ENCODE measurements at regions not wholly inside any gene's neighbourhood (a gene's known extent, or its start where the extent isn't known, plus 50 kb on each side); places are given as distances from the start of the nearest gene placed in this dataset.

DNA sequence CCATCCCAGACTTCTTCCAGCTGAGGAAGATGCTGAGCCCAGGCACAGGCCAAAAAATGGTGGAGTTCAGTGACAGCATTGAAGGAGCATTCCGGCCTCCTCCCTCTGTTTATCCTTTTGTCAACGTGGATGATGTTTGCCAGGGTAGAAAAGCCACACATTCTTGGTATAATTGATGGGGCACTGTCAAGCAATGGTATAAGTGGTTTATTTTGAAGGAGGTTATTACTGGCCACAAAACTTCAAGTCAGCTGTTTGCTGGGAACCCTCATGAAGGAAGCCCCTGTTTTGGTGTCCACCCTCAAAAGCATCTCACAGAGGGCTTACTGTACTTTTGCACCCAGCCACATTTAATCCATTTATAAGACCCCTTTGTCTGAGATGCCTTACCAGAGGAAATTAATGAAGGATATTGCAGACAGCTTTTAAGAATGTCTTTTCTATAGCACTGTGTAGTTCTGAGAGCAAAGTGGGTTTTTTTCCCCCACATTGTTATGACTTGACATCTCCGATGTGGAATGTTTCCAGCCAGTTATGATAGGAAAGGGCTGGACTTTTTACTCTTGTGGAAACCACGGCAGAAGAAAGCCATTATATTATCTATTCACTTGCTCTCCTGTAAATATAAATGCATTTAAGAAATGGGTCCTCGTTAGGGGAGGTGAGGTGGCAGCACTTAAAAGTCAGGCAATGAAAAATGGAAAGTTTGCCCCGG is 95.5 kb upstream of the SPATA31D4 start:
- Histone ChIP-seq H3K27me3 (ENCODE audit: control insufficient read depth in 2 of 2, insufficient read depth in 2 of 2, low read length in 2 of 2) (no peaks in the 10 kb centered on the region), H3K36me3 (replicated peaks in 1 of 2; ENCODE audit: control insufficient read depth in 1 of 2, insufficient read depth in 2 of 2, low read length in 2 of 2) (no peaks in the 10 kb centered on the region), H3K4me3 (replicated peaks in 1 of 3; ENCODE audit: low read depth in 2 of 3, low read length in 3 of 3) (no peak overlapping the region), H3K9ac (ENCODE audit: insufficient read depth, low read length, poor library complexity, severe bottlenecking) (no peak overlapping the region), H3K79me2 (ENCODE audit: insufficient read depth, low read length) (no peaks in the 10 kb centered on the region), H4K20me1 (ENCODE audit: insufficient read depth, low read length) (no peaks in the 10 kb centered on the region), H2AFZ (ENCODE audit: insufficient read depth, low read depth, low read length, poor library complexity, severe bottlenecking) (no peak overlapping the region), H3K4me1 (ENCODE audit: control insufficient read depth in 1 of 2, insufficient read depth in 2 of 2, low read length in 2 of 2) (no peaks in the 10 kb centered on the region), H3K4me2 (replicated peaks; ENCODE audit: extremely low read depth, low read length, poor library complexity, severe bottlenecking) (no peak overlapping the region), H3K27ac (ENCODE audit: low read depth in 1 of 2, low read length in 2 of 2) (no peak overlapping the region), H3K9me3 (replicated peaks in 1 of 2; ENCODE audit: control insufficient read depth in 1 of 2, insufficient read depth in 1 of 2, low read length in 2 of 2) (no peaks in the 10 kb centered on the region)
- 90% methylated on average over 2 of the region's 6 CpGs for WGBS (ENCODE audit: insufficient coverage)
- Mint-ChIP-seq H3K27me3 (ENCODE audit: low read depth in 3 of 3) (no peaks in the 10 kb centered on the region), H3K9me3 (peaks cover 0 to 3% (median 2%) of the 10 kb centered on the region in 7 donors), H3K27ac (no peak overlapping the region), H3K4me3 (no peak overlapping the region), H3K36me3 (no peaks in the 10 kb centered on the region), H3K4me1 (no peaks in the 10 kb centered on the region)
- intact Hi-C loops (cut with micrococcal nuclease) = no loop called here
- DNase-seq = no peak
- TF ChIP-seq, protein P1, sequence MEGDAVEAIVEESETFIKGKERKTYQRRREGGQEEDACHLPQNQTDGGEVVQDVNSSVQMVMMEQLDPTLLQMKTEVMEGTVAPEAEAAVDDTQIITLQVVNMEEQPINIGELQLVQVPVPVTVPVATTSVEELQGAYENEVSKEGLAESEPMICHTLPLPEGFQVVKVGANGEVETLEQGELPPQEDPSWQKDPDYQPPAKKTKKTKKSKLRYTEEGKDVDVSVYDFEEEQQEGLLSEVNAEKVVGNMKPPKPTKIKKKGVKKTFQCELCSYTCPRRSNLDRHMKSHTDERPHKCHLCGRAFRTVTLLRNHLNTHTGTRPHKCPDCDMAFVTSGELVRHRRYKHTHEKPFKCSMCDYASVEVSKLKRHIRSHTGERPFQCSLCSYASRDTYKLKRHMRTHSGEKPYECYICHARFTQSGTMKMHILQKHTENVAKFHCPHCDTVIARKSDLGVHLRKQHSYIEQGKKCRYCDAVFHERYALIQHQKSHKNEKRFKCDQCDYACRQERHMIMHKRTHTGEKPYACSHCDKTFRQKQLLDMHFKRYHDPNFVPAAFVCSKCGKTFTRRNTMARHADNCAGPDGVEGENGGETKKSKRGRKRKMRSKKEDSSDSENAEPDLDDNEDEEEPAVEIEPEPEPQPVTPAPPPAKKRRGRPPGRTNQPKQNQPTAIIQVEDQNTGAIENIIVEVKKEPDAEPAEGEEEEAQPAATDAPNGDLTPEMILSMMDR (IDR thresholded peaks at IDR 0.05) = no peak

DNA sequence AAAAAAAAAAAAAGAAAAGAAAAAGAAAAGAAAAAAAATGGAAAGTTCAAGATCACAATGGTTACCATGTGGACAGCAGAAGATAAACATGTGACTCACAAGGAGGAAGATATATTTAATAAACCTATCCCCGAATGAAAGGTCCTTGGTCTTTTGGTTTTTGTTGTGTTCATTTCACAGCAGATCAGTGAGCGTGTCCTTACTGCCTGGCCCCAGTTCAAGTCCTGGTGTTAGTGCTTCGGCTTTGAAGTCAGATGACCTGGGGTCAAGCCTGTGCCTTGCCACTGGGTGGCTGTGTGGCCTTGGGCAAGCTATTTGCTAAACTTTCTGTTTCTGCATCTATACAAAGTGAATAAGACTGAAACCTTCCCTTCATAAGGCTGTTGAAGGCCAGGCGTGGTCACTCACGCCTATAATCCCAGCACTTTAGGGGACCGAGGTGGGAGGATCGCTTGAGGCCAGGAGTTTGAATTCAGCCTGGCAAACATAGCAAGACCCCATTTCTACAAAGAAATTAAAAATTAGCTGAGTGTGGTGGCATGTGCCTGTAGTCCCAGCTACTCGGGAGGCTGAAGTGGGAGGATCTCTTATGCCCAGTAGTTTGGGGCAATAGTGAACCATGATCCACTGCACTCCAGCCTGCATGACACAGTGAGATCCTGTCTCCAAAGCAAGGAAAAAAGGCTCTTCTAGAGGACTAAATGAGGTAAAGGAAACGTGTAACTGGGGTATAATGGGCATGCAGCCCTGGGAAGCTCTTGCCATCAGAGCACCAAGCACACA is 94.5 kb upstream of the SPATA31D4 start:
- intact Hi-C loops (cut with micrococcal nuclease) = no loop called here
- Histone ChIP-seq H2AFZ (ENCODE audit: insufficient read depth, low read depth, low read length, poor library complexity, severe bottlenecking) (no peak overlapping the region), H3K4me3 (replicated peaks in 1 of 3; ENCODE audit: low read depth in 2 of 3, low read length in 3 of 3) (no peak overlapping the region), H3K36me3 (replicated peaks in 1 of 2; ENCODE audit: control insufficient read depth in 1 of 2, insufficient read depth in 2 of 2, low read length in 2 of 2) (no peaks in the 10 kb centered on the region), H3K79me2 (ENCODE audit: insufficient read depth, low read length) (no peaks in the 10 kb centered on the region), H3K4me1 (ENCODE audit: control insufficient read depth in 1 of 2, insufficient read depth in 2 of 2, low read length in 2 of 2) (no peaks in the 10 kb centered on the region), H4K20me1 (ENCODE audit: insufficient read depth, low read length) (no peaks in the 10 kb centered on the region), H3K27ac (ENCODE audit: low read depth in 1 of 2, low read length in 2 of 2) (no peak overlapping the region), H3K9me3 (replicated peaks in 1 of 2; ENCODE audit: control insufficient read depth in 1 of 2, insufficient read depth in 1 of 2, low read length in 2 of 2) (no peaks in the 10 kb centered on the region), H3K4me2 (replicated peaks; ENCODE audit: extremely low read depth, low read length, poor library complexity, severe bottlenecking) (no peak overlapping the region), H3K9ac (ENCODE audit: insufficient read depth, low read length, poor library complexity, severe bottlenecking) (no peak overlapping the region), H3K27me3 (ENCODE audit: control insufficient read depth in 2 of 2, insufficient read depth in 2 of 2, low read length in 2 of 2) (no peaks in the 10 kb centered on the region)
- no peaks in the 10 kb centered on the region for H3K27me3 Mint-ChIP-seq (ENCODE audit: low read depth in 3 of 3)
- no peak for DNase-seq
- H3K27ac Mint-ChIP-seq = no peak overlapping the region
- H3K4me3 Mint-ChIP-seq = no peak overlapping the region
- H3K4me1 Mint-ChIP-seq = no peaks in the 10 kb centered on the region
- peaks cover 0 to 3% (median 2%) of the 10 kb centered on the region in 7 donors for H3K9me3 Mint-ChIP-seq
- H3K36me3 Mint-ChIP-seq = no peaks in the 10 kb centered on the region
- 100% methylated on average over 1 of the region's 9 CpGs for WGBS (ENCODE audit: insufficient coverage)
- TF ChIP-seq, protein P1 (IDR thresholded peaks at IDR 0.05) = no peak
